ENCODE measurements at regions not wholly inside any gene's neighbourhood (a gene's known extent, or its start where the extent isn't known, plus 50 kb on each side); places are given as distances from the start of the nearest gene placed in this dataset.
"Not testable (repeated sequence)": the region's sequence is repeated elsewhere in the genome, so short reads cannot be mapped to it uniquely, and the experiment has no call there.

DNA sequence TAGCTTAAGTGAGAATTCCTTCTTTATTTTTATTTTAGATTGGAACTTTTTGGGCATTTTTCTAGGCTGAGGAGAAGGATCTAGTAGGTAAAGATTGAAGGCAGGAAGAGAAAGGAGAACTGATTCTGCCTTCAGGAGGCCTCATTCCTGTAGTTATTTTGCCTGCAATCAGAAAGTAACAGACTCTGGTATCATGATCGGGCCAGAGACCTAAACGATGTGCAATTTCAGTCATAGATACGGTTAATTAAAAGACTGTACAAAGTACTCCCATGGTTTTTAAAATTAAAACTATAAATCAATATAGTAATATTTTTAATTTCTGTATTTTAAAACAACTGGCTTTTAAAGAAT lies 54.7 kb upstream of the NOTCH2NLA start:
- H3K36me3 ChIP-seq (ENCODE audit: insufficient read depth); H3K4me3 ChIP-seq (IDR thresholded peaks at IDR 0.05; ENCODE audit: insufficient read depth, low read depth, low read length); H3K79me2 ChIP-seq (ENCODE audit: insufficient read depth, low read depth); H3K27me3 ChIP-seq (ENCODE audit: insufficient read depth, low read depth); H4K20me1 ChIP-seq (ENCODE audit: insufficient read depth); H2AFZ ChIP-seq (ENCODE audit: low read depth); H3K4me2 ChIP-seq; H3K27ac ChIP-seq; H3K4me1 ChIP-seq (ENCODE audit: low read depth, poor library complexity, severe bottlenecking); H3K9ac ChIP-seq: not testable (repeated sequence)

DNA sequence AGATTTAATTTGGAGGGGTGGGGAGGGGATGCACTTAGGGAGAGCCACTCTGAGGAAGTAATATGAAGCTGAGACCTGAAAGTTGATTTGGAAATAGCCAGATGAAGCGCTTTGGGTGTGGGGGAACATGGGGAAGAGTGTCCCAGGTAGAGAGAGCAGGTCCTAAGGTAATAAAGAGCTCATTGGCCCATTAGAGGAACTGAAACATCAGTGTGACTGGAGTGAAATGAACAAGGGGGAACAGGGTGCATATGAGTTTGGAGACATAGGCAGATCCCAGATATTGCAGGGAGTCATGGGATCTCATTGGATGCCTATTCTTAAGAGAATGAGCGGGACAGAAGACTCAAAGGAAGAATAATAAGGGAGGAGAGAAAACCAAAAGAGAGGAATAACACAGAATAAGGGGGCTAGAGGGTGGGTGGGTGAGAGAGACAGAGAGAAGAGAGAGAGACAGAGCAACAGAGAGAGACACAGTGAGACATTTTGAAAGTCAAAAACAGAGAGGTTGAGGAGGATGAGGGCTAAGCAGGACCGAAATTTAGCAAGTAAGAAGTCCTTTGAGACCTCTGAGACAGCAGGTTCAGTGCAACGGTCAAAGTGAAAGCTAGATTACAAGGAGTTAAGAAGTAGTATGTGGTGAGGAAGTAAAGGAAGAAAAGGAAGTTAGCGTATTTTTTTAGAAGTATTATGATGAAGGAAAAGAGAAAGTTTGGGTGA lies 54.1 kb upstream of the NOTCH2NLA start:
- H3K79me2 ChIP-seq (ENCODE audit: insufficient read depth, low read depth); H3K27ac ChIP-seq; H3K4me1 ChIP-seq (ENCODE audit: low read depth, poor library complexity, severe bottlenecking); H2AFZ ChIP-seq (ENCODE audit: low read depth); H3K9ac ChIP-seq; H4K20me1 ChIP-seq (ENCODE audit: insufficient read depth); H3K4me3 ChIP-seq (IDR thresholded peaks at IDR 0.05; ENCODE audit: insufficient read depth, low read depth, low read length); H3K36me3 ChIP-seq (ENCODE audit: insufficient read depth); H3K27me3 ChIP-seq (ENCODE audit: insufficient read depth, low read depth); H3K4me2 ChIP-seq: not testable (repeated sequence)

DNA sequence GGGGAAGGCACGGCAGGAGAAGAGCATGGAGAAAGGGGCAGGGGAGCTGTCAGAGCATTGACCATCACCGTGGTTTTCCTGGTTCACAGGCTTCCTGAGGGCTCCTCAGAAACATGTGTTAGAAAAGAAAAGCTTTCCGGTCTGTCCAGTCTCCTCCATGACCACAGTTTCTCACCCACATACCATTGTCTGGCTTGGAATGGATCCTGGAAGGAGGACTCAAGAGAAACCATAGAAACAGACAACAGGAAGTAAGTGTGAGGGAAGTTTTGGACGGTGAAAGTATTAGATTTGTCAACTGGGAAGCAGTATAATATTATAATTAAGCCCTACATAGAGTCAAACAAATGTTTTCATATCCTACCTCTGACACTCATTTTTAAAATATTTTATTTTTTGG lies 52.7 kb upstream of the NOTCH2NLA start:
- H3K9ac ChIP-seq; H4K20me1 ChIP-seq (ENCODE audit: insufficient read depth); H3K36me3 ChIP-seq (ENCODE audit: insufficient read depth); H3K4me1 ChIP-seq (ENCODE audit: low read depth, poor library complexity, severe bottlenecking); H3K27me3 ChIP-seq (ENCODE audit: insufficient read depth, low read depth); H3K27ac ChIP-seq; H2AFZ ChIP-seq (ENCODE audit: low read depth); H3K4me3 ChIP-seq (IDR thresholded peaks at IDR 0.05; ENCODE audit: insufficient read depth, low read depth, low read length); H3K79me2 ChIP-seq (ENCODE audit: insufficient read depth, low read depth); H3K4me2 ChIP-seq: not testable (repeated sequence)

DNA sequence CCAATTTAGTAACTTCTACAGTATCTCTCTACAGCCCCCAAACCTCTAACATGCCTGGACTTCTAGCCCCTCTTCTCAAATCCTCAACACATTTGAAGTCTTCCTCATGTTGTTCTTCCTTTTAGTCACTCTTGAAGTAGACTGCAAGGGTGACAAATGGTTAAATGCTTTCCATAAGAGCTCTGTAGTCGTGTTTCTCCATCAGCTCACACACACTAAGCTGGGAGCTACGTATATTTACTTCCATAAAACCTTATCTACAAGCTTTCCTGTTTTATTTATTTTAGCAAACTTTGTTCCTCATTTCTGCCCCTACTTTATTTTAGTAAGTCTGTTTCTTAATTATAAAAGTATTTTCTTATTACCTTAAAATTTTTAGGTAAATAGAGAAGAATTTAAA lies 49.9 kb upstream of the NOTCH2NLA start:
- not testable (repeated sequence) for H2AFZ ChIP-seq (ENCODE audit: low read depth); H3K4me3 ChIP-seq (IDR thresholded peaks at IDR 0.05; ENCODE audit: insufficient read depth, low read depth, low read length); H3K27ac ChIP-seq; H3K4me1 ChIP-seq (ENCODE audit: low read depth, poor library complexity, severe bottlenecking); H3K27me3 ChIP-seq (ENCODE audit: insufficient read depth, low read depth); H3K4me2 ChIP-seq; H4K20me1 ChIP-seq (ENCODE audit: insufficient read depth); H3K9ac ChIP-seq; H3K36me3 ChIP-seq (ENCODE audit: insufficient read depth); H3K79me2 ChIP-seq (ENCODE audit: insufficient read depth, low read depth)

Data from KMS-11 (cell line).